HepG2 (cell line): ENCODE measurements at regions not wholly inside any gene's neighbourhood (a gene's known extent, or its start where the extent isn't known, plus 50 kb on each side); places are given as distances from the start of the nearest gene placed in this dataset.

Source experiments
- ATAC-seq: fragments of 200-7000 bp; cut with Tn5 transposase; 3 replicates; pipeline ENCODE4 v1.9.1; 2020; ENCODE audit warnings: mild to moderate bottlenecking, moderate library complexity
- BruUV-seq: library from RNA; stranded (reverse); fragments of 400-500 nt; replicated peaks from 2 replicates; lab custom pipeline; 2021; lab: Mats Ljungman, UMichigan
- CTCF ChIA-PET: fragments of 300-600 bp; formaldehyde crosslinking; extraction: SDS; loops from one replicate; lab custom pipeline; 2021; ENCODE audit warnings: low total read pairs, inconsistent platforms, low intra/inter-chr PET ratio; lab: Yijun Ruan, JAX
- POLR2A ChIA-PET: fragments of 350-600 bp; sonication (Branson Sonifier 250); formaldehyde crosslinking; loops from one replicate; lab custom pipeline; 2020; ENCODE audit warnings: antibody characterized with exemption, inconsistent platforms; lab: Yijun Ruan, JAX
- DNase-seq: peaks from one replicate; pipeline ENCODE4 v3.0.0-alpha.2; 2015; ENCODE audit warnings: low spot score
- FAIRE-seq: peaks from 3 replicates; lab custom pipeline; 2011; peaks lifted over from hg19 to GRCh38; lab: Jason Lieb, UNC
- H2AFZ ChIP-seq: one replicate; pipeline ENCODE4 v1.6.1; 2011; ENCODE audit warnings: low read length, inconsistent platforms
- H3K27ac ChIP-seq: fragments of 300-600 bp; 3 replicates; pipeline ENCODE4 v1.8.0; 2011; ENCODE audit warnings: mixed run types, mild to moderate bottlenecking, mixed read lengths, low read length, inconsistent platforms; ENCODE audit not compliant: insufficient read depth; ENCODE audit errors: extremely low read length
- H3K27me3 ChIP-seq, 2 experiments: fragments of 200-600 bp in 1 of 2; 2 replicates in 1 of 2; 3 replicates in 1 of 2; pipeline versions ENCODE4 v1.6.0 to v1.8.0; 2011; ENCODE audit warnings: low read length in 2 of 2, mild to moderate bottlenecking in 2 of 2, moderate library complexity in 2 of 2, inconsistent platforms in 1 of 2; ENCODE audit not compliant: insufficient read depth in 2 of 2, control insufficient read depth in 1 of 2
- H3K36me3 ChIP-seq, 2 experiments: fragments of 200-600 bp in 1 of 2; replicated peaks in 1 of 2; 2 replicates in 1 of 2; 3 replicates in 1 of 2; pipeline versions ENCODE4 v1.5.1 to v1.8.0; 2011; ENCODE audit warnings: low read length in 2 of 2, inconsistent platforms in 1 of 2; ENCODE audit not compliant: insufficient read depth in 2 of 2, control insufficient read depth in 1 of 2
- H3K4me1 ChIP-seq: 2 replicates; pipeline ENCODE4 v1.5.1; 2012; ENCODE audit warnings: low read length, inconsistent platforms; ENCODE audit not compliant: insufficient read depth
- H3K4me2 ChIP-seq: 2 replicates; pipeline ENCODE4 v1.6.0; 2011; ENCODE audit warnings: low read depth, low read length, inconsistent platforms
- H3K4me3 ChIP-seq, 3 experiments: fragments of 200-600 bp in 1 of 3; sonication (generic), shearing (Covaris generic) in 1 of 3; replicated peaks in 1 of 3; 2 replicates each; pipeline ENCODE4 v1.5.1; 2011 to 2016; ENCODE audit warnings: low read length in 3 of 3, inconsistent platforms in 2 of 3, low read depth in 2 of 3, mild to moderate bottlenecking in 2 of 3, control low read depth in 1 of 3, mixed read lengths in 1 of 3; ENCODE audit not compliant: insufficient read depth in 1 of 3
- H3K79me2 ChIP-seq: one replicate; pipeline ENCODE4 v1.6.1; 2011; ENCODE audit warnings: low read length, inconsistent platforms; ENCODE audit not compliant: insufficient read depth
- H3K9ac ChIP-seq: 2 replicates; pipeline ENCODE4 v1.6.0; 2011; ENCODE audit warnings: mild to moderate bottlenecking, low read depth, low read length, inconsistent platforms; ENCODE audit not compliant: insufficient read depth
- H3K9me3 ChIP-seq: 2 replicates; pipeline ENCODE4 v1.5.1; 2012; ENCODE audit warnings: mild to moderate bottlenecking, low read length
- H4K20me1 ChIP-seq: 2 replicates; pipeline ENCODE4 v1.6.0; 2011; ENCODE audit warnings: inconsistent platforms, mild to moderate bottlenecking, low read length, moderate library complexity; ENCODE audit not compliant: insufficient read depth
- ATF7 ChIP-seq, 2 experiments: fragments of 450-650 bp in 1 of 2; sonication (generic) in 1 of 2; formaldehyde crosslinking in 1 of 2; IDR thresholded peaks; 2 replicates each; pipeline versions ENCODE4 v1.4.0 to v1.6.1; 2016 to 2020; ENCODE audit warnings: antibody characterized with exemption in 1 of 2, mild to moderate bottlenecking in 1 of 2, missing genetic modification reagents in 1 of 2
- MYC ChIP-seq: sonication (generic); formaldehyde crosslinking; IDR thresholded peaks from 2 replicates; pipeline ENCODE4 v1.9.0; 2021; ENCODE audit warnings: missing genetic modification reagents, borderline replicate concordance
- RCOR2 ChIP-seq: IDR thresholded peaks from 2 replicates; pipeline ENCODE4 v1.6.1; 2016; ENCODE audit warnings: missing biosample characterization, missing genetic modification reagents
- REXO4 ChIP-seq: sonication (generic); formaldehyde crosslinking; IDR thresholded peaks from 2 replicates; pipeline ENCODE4 v1.8.0; 2022; ENCODE audit warnings: missing genetic modification reagents, mild to moderate bottlenecking, borderline replicate concordance
- SPEN ChIP-seq: sonication (generic); formaldehyde crosslinking; IDR thresholded peaks from 2 replicates; pipeline ENCODE4 v1.5.1; 2020; ENCODE audit warnings: low read depth, mild to moderate bottlenecking, missing genetic modification reagents
- TIGD3 ChIP-seq: sonication (generic); formaldehyde crosslinking; IDR thresholded peaks from 2 replicates; pipeline ENCODE4 v1.5.1; 2020; ENCODE audit warnings: mild to moderate bottlenecking, missing genetic modification reagents, borderline replicate concordance
- ZNF264 ChIP-seq: sonication (generic); formaldehyde crosslinking; IDR thresholded peaks from 2 replicates; pipeline ENCODE4 v1.4.0; 2020; ENCODE audit warnings: missing genetic modification reagents
- ZNF460 ChIP-seq: sonication (generic); formaldehyde crosslinking; IDR thresholded peaks from 2 replicates; pipeline ENCODE4 v1.5.1; 2020; ENCODE audit warnings: missing genetic modification reagents, mild to moderate bottlenecking, borderline replicate concordance
- WGBS: methylation state at CpG from one replicate; pipeline ENCODE4 v1.1.6; 2017; ENCODE audit warnings: low lambda C conversion rate; 5-methylcytosine and 5-hydroxymethylcytosine counted together
- in situ Hi-C: cut with HindIII; loops from 2 replicates; pipeline ENCODE4 v1.10.0; 2017; ENCODE audit warnings: low pct_unique_long_range_greater_than_20kb; ENCODE audit not compliant: extremely low pct_ligation_motif_present
- intact Hi-C: fragments of 100-400 bp; cut with micrococcal nuclease; formaldehyde crosslinking; loops from one replicate; pipeline ENCODE4 v1.10.0; 2022; ENCODE audit not compliant: unreplicated experiment
- TF ChIP-seq, protein P1 (sequence below): sonication (generic); formaldehyde crosslinking; conservative IDR thresholded peaks from 2 replicates; pipeline ENCODE4 v1.5.0; 2020; ENCODE audit warnings: missing genetic modification reagents
- TF ChIP-seq, protein P2 (sequence below): sonication (generic); formaldehyde crosslinking; IDR thresholded peaks from 2 replicates; pipeline ENCODE4 v1.4.0; 2020; ENCODE audit warnings: mild to moderate bottlenecking, missing genetic modification reagents
- TF ChIP-seq, protein P3 (sequence below): sonication (generic); formaldehyde crosslinking; IDR thresholded peaks from 2 replicates; pipeline ENCODE4 v1.4.0; 2020; ENCODE audit warnings: missing genetic modification reagents
- TF ChIP-seq, protein P4 (sequence below): sonication (generic); formaldehyde crosslinking; IDR thresholded peaks from 2 replicates; pipeline ENCODE4 v1.5.1; 2020; ENCODE audit warnings: missing genetic modification reagents, mild to moderate bottlenecking, borderline replicate concordance
- TF ChIP-seq, protein P5 (sequence below): sonication (generic); formaldehyde crosslinking; IDR thresholded peaks from 2 replicates; pipeline ENCODE4 v1.4.0; 2020; ENCODE audit warnings: mild to moderate bottlenecking, missing genetic modification reagents

DNA sequence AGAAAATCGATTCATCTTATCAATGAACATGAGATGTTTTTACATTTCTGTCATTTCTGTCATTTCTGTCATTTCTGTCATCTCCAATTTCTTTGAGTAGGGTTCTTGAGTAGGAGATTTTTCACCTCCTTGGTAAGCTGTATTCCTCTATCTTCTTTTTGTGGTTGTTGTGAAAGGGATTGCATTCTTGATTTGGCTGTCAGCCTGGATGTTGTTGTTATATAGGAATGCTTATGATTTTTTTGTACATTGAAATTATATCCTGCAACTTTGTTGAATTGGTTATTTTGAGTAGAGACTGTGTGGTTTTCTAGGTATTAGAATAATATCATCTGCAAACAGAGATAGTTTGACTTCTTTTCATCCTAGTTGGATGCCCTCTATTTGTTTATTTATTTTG, 1233.7 kb downstream of the PLA2G4A start:
- Histone ChIP-seq H2AFZ (no peak overlapping the region), H3K27me3 (no peaks in the 10 kb centered on the region), H3K79me2 (no peaks in the 10 kb centered on the region), H3K9me3 (peaks cover 15% of the 10 kb centered on the region), H3K4me1 (no peaks in the 10 kb centered on the region), H4K20me1 (no peaks in the 10 kb centered on the region), H3K4me3 (no peak overlapping the region), H3K9ac (no peak overlapping the region), H3K4me2 (no peak overlapping the region), H3K27ac (no peak overlapping the region), H3K36me3 (no peaks in the 10 kb centered on the region)
- BruUV-seq = no TSS peak
- 0% methylated on average over 1 of the region's 1 CpG for WGBS
- in situ Hi-C loops = no loop called here
- intact Hi-C loops = no loop called here
- ATAC-seq = no peak
- FAIRE-seq = no peak
- CTCF ChIA-PET = no interaction called here
- POLR2A ChIA-PET = no interaction called here
- DNase-seq = no peak
- TF ChIP-seq, protein P1, sequence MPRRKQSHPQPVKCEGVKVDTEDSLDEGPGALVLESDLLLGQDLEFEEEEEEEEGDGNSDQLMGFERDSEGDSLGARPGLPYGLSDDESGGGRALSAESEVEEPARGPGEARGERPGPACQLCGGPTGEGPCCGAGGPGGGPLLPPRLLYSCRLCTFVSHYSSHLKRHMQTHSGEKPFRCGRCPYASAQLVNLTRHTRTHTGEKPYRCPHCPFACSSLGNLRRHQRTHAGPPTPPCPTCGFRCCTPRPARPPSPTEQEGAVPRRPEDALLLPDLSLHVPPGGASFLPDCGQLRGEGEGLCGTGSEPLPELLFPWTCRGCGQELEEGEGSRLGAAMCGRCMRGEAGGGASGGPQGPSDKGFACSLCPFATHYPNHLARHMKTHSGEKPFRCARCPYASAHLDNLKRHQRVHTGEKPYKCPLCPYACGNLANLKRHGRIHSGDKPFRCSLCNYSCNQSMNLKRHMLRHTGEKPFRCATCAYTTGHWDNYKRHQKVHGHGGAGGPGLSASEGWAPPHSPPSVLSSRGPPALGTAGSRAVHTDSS = no peak
- no peak for TF ChIP-seq ATF7 (IDR thresholded peaks at IDR 0.05)
- TF ChIP-seq ATF7 (CRISPR knock-in tag; IDR thresholded peaks at IDR 0.05) = no peak

GRCh38 chr1:188065917-188066316, 1237.2 kb downstream of the PLA2G4A start:
- ATAC-seq (no peak), DNase-seq (no peak), FAIRE-seq (no peak)
- H3K9me3 ChIP-seq = peaks cover 23% of the 10 kb centered on the region
- no peaks in the 10 kb centered on the region for H3K27me3 ChIP-seq
- no peak overlapping the region for H3K27ac ChIP-seq
- H3K9ac ChIP-seq = no peak overlapping the region
- no peaks in the 10 kb centered on the region for H3K36me3 ChIP-seq
- H4K20me1 ChIP-seq = no peaks in the 10 kb centered on the region
- H2AFZ ChIP-seq = no peak overlapping the region
- in situ Hi-C loops = no loop called here
- ChIA-PET POLR2A (no interaction called here), CTCF (no interaction called here)
- BruUV-seq = no TSS peak
- no peak overlapping the region for H3K4me2 ChIP-seq
- H3K4me3 ChIP-seq = no peak overlapping the region
- no peaks in the 10 kb centered on the region for H3K79me2 ChIP-seq
- 5% methylated on average over 1 of the region's 1 CpG for WGBS
- intact Hi-C loops = no loop called here
- H3K4me1 ChIP-seq = no peaks in the 10 kb centered on the region
- TF ChIP-seq SPEN (CRISPR knock-in tag) (no peak), REXO4 (CRISPR knock-in tag) (no peak), ZNF264 (no peak), MYC (CRISPR knock-in tag) (no peak), ZNF460 (CRISPR knock-in tag) (no peak), TIGD3 (CRISPR knock-in tag) (no peak), RCOR2 (CRISPR knock-in tag) (no peak)
- TF ChIP-seq, protein P2, sequence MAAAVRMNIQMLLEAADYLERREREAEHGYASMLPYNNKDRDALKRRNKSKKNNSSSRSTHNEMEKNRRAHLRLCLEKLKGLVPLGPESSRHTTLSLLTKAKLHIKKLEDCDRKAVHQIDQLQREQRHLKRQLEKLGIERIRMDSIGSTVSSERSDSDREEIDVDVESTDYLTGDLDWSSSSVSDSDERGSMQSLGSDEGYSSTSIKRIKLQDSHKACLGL (CRISPR knock-in tag) = no peak
- TF ChIP-seq, protein P3, sequence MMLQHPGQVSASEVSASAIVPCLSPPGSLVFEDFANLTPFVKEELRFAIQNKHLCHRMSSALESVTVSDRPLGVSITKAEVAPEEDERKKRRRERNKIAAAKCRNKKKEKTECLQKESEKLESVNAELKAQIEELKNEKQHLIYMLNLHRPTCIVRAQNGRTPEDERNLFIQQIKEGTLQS (CRISPR knock-in tag) = no peak
- TF ChIP-seq, protein P4, sequence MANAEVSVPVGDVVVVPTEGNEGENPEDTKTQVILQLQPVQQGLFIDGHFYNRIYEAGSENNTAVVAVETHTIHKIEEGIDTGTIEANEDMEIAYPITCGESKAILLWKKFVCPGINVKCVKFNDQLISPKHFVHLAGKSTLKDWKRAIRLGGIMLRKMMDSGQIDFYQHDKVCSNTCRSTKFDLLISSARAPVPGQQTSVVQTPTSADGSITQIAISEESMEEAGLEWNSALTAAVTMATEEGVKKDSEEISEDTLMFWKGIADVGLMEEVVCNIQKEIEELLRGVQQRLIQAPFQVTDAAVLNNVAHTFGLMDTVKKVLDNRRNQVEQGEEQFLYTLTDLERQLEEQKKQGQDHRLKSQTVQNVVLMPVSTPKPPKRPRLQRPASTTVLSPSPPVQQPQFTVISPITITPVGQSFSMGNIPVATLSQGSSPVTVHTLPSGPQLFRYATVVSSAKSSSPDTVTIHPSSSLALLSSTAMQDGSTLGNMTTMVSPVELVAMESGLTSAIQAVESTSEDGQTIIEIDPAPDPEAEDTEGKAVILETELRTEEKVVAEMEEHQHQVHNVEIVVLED (CRISPR knock-in tag) = no peak
- TF ChIP-seq, protein P5, sequence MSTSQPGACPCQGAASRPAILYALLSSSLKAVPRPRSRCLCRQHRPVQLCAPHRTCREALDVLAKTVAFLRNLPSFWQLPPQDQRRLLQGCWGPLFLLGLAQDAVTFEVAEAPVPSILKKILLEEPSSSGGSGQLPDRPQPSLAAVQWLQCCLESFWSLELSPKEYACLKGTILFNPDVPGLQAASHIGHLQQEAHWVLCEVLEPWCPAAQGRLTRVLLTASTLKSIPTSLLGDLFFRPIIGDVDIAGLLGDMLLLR (CRISPR knock-in tag) = no peak
